SK-N-SH treated with all-trans-retinoic acid at 6 μM for 48 hours (cell line): ENCODE measurements at regions not wholly inside any gene's neighbourhood (a gene's known extent, or its start where the extent isn't known, plus 50 kb on each side); places are given as distances from the start of the nearest gene placed in this dataset.

Experiments
- ATAC-seq: fragments of 200-7000 bp; cut with Tn5 transposase; 3 replicates; pipeline ENCODE4 v1.9.1; 2020; ENCODE audit warnings: mild to moderate bottlenecking, moderate library complexity
- ARNTL ChIP-seq: fragments of 450-650 bp; formaldehyde crosslinking; IDR thresholded peaks from 2 replicates; pipeline ENCODE4 v1.5.0; 2020; ENCODE audit warnings: low read depth, mild to moderate bottlenecking, moderate library complexity, borderline replicate concordance
- BACH2 ChIP-seq: fragments of 250-450 bp; sonication (Bioruptor Pico); IDR thresholded peaks from 2 replicates; pipeline ENCODE4 v1.9.0; 2021; ENCODE audit warnings: mild to moderate bottlenecking, borderline replicate concordance
- CSDC2 ChIP-seq: fragments of 250-450 bp; sonication (Bioruptor Pico); IDR thresholded peaks from 2 replicates; pipeline ENCODE4 v1.5.0; 2020; ENCODE audit warnings: mild to moderate bottlenecking, moderate library complexity
- ESRRG ChIP-seq: fragments of 250-450 bp; sonication (Bioruptor Pico); IDR thresholded peaks from 2 replicates; pipeline ENCODE4 v1.6.1; 2021; ENCODE audit warnings: mild to moderate bottlenecking
- GLIS3 ChIP-seq: fragments of 250-450 bp; sonication (Bioruptor Pico); IDR thresholded peaks from 2 replicates; pipeline ENCODE4 v1.5.0; 2020; ENCODE audit warnings: mild to moderate bottlenecking, moderate library complexity
- ISL1 ChIP-seq: fragments of 250-450 bp; sonication (Bioruptor Pico); IDR thresholded peaks from 2 replicates; pipeline ENCODE4 v2.1.2; 2022; ENCODE audit warnings: mild to moderate bottlenecking, moderate library complexity
- OSR1 ChIP-seq: fragments of 250-450 bp; sonication (Bioruptor Pico); IDR thresholded peaks from 2 replicates; pipeline ENCODE4 v1.8.0; 2022; ENCODE audit warnings: moderate library complexity, mild to moderate bottlenecking, inconsistent platforms
- PPARA ChIP-seq: fragments of 250-450 bp; sonication (Bioruptor Pico); IDR thresholded peaks from 2 replicates; pipeline ENCODE4 v1.5.0; 2020; ENCODE audit warnings: mild to moderate bottlenecking, borderline replicate concordance
- RARB ChIP-seq: fragments of 250-450 bp; sonication (Bioruptor Pico); IDR thresholded peaks from 2 replicates; pipeline ENCODE4 v1.8.0; 2021; ENCODE audit warnings: mild to moderate bottlenecking, moderate library complexity
- SNAI2 ChIP-seq: fragments of 250-450 bp; sonication (Bioruptor Pico); IDR thresholded peaks from 2 replicates; pipeline ENCODE4 v1.5.0; 2020; ENCODE audit warnings: mild to moderate bottlenecking, moderate library complexity
- TCF4 ChIP-seq: fragments of 250-450 bp; sonication (Bioruptor Pico); IDR thresholded peaks from 2 replicates; pipeline ENCODE4 v1.8.0; 2021; ENCODE audit warnings: mild to moderate bottlenecking, moderate library complexity, borderline replicate concordance
- TOX ChIP-seq: fragments of 250-450 bp; sonication (Bioruptor Pico); IDR thresholded peaks from 2 replicates; pipeline ENCODE4 v1.8.0; 2021; ENCODE audit warnings: mild to moderate bottlenecking, moderate library complexity, borderline replicate concordance
- ZC3H10 ChIP-seq: fragments of 250-450 bp; sonication (Bioruptor Pico); IDR thresholded peaks from 2 replicates; pipeline ENCODE4 v1.5.1; 2021; ENCODE audit warnings: mild to moderate bottlenecking, moderate library complexity
- ZFP3 ChIP-seq: fragments of 250-450 bp; sonication (Bioruptor Pico); IDR thresholded peaks from 2 replicates; pipeline ENCODE4 v1.5.0; 2020; ENCODE audit warnings: mild to moderate bottlenecking, moderate library complexity
- ZFP30 ChIP-seq: fragments of 450-650 bp; formaldehyde crosslinking; IDR thresholded peaks from 2 replicates; pipeline ENCODE4 v1.5.0; 2022; ENCODE audit warnings: mild to moderate bottlenecking, moderate library complexity
- ZNF565 ChIP-seq: fragments of 450-650 bp; formaldehyde crosslinking; conservative IDR thresholded peaks from 2 replicates; pipeline ENCODE4 v1.5.0; 2020; ENCODE audit warnings: low read depth, mild to moderate bottlenecking, moderate library complexity
- ZNF70 ChIP-seq: fragments of 450-650 bp; formaldehyde crosslinking; IDR thresholded peaks from 2 replicates; pipeline ENCODE4 v1.5.0; 2020; ENCODE audit warnings: mild to moderate bottlenecking, moderate library complexity
- ZNF8 ChIP-seq: fragments of 450-650 bp; formaldehyde crosslinking; IDR thresholded peaks from 2 replicates; pipeline ENCODE4 v1.5.0; 2020; ENCODE audit warnings: mild to moderate bottlenecking, moderate library complexity
- TF ChIP-seq, protein P1 (sequence below): fragments of 250-450 bp; sonication (Bioruptor Pico); IDR thresholded peaks from 2 replicates; pipeline ENCODE4 v1.8.0; 2020; ENCODE audit warnings: mild to moderate bottlenecking, moderate library complexity, borderline replicate concordance
- TF ChIP-seq, protein P2 (sequence below): fragments of 250-450 bp; sonication (Bioruptor Pico); IDR thresholded peaks from 2 replicates; pipeline ENCODE4 v1.8.0; 2021; ENCODE audit warnings: low read depth, mild to moderate bottlenecking, moderate library complexity, borderline replicate concordance
- TF ChIP-seq, protein P3 (sequence below): fragments of 250-450 bp; sonication (Bioruptor Pico); IDR thresholded peaks from 2 replicates; pipeline ENCODE4 v1.5.1; 2021; ENCODE audit warnings: mild to moderate bottlenecking, moderate library complexity
- TF ChIP-seq, protein P4 (sequence below): fragments of 250-450 bp; sonication (Bioruptor Pico); IDR thresholded peaks from 2 replicates; pipeline ENCODE4 v1.5.0; 2020; ENCODE audit warnings: mild to moderate bottlenecking, moderate library complexity
- TF ChIP-seq, protein P5 (sequence below): fragments of 250-450 bp; sonication (Bioruptor Pico); IDR thresholded peaks from 2 replicates; pipeline ENCODE4 v1.5.1; 2020; ENCODE audit warnings: low read depth, mild to moderate bottlenecking, moderate library complexity

DNA sequence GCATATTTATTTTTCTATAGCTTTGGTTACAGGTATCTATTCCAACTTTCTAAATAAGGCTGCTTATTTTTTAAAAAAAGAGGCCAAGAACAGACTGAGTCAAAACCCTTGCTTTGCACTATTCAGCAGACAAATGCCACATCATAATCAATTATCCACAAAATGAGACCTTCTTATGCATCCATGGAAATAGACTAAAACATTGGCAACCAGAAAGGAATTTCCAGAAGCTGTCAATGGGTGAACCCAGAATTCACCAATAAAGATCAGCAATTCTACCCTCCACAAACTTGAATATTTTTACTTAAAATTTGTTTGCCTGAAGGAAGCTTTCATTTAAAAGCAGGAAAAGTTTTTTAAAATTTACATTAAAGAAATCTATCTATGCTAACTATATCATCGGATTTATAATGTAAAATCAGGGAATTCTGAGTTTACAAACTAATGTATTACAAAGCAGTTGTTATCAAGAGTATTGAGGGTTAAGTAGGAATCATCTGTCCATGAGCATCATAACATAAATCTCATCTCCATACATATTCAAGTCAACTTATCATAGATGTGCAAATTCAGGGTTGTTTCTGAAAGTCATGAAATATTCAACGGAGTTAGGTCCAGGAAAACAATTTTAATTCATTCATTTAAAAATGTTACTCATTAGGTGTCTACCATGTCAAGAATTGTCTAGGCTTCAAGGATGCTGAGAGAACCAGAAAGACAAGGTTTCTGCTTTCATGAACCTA lies 548.0 kb downstream of the SATB2 start:
- TF ChIP-seq ZFP30: no peak
- TF ChIP-seq RARB (CRISPR knock-in tag): no peak
- TF ChIP-seq, protein P1, sequence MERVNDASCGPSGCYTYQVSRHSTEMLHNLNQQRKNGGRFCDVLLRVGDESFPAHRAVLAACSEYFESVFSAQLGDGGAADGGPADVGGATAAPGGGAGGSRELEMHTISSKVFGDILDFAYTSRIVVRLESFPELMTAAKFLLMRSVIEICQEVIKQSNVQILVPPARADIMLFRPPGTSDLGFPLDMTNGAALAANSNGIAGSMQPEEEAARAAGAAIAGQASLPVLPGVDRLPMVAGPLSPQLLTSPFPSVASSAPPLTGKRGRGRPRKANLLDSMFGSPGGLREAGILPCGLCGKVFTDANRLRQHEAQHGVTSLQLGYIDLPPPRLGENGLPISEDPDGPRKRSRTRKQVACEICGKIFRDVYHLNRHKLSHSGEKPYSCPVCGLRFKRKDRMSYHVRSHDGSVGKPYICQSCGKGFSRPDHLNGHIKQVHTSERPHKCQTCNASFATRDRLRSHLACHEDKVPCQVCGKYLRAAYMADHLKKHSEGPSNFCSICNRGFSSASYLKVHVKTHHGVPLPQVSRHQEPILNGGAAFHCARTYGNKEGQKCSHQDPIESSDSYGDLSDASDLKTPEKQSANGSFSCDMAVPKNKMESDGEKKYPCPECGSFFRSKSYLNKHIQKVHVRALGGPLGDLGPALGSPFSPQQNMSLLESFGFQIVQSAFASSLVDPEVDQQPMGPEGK (CRISPR knock-in tag): no peak
- no peak for TF ChIP-seq ZNF8
- TF ChIP-seq GLIS3: no peak
- no peak for TF ChIP-seq TCF4 (CRISPR knock-in tag)
- TF ChIP-seq ZFP3: no peak
- TF ChIP-seq PPARA (CRISPR knock-in tag): no peak
- TF ChIP-seq ZNF565 (CRISPR knock-in tag): no peak
- no peak for TF ChIP-seq BACH2 (CRISPR knock-in tag)
- TF ChIP-seq, protein P2, sequence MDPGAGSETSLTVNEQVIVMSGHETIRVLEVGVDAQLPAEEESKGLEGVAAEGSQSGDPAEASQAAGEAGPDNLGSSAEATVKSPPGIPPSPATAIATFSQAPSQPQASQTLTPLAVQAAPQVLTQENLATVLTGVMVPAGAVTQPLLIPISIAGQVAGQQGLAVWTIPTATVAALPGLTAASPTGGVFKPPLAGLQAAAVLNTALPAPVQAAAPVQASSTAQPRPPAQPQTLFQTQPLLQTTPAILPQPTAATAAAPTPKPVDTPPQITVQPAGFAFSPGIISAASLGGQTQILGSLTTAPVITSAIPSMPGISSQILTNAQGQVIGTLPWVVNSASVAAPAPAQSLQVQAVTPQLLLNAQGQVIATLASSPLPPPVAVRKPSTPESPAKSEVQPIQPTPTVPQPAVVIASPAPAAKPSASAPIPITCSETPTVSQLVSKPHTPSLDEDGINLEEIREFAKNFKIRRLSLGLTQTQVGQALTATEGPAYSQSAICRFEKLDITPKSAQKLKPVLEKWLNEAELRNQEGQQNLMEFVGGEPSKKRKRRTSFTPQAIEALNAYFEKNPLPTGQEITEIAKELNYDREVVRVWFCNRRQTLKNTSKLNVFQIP: no peak
- TF ChIP-seq, protein P3, sequence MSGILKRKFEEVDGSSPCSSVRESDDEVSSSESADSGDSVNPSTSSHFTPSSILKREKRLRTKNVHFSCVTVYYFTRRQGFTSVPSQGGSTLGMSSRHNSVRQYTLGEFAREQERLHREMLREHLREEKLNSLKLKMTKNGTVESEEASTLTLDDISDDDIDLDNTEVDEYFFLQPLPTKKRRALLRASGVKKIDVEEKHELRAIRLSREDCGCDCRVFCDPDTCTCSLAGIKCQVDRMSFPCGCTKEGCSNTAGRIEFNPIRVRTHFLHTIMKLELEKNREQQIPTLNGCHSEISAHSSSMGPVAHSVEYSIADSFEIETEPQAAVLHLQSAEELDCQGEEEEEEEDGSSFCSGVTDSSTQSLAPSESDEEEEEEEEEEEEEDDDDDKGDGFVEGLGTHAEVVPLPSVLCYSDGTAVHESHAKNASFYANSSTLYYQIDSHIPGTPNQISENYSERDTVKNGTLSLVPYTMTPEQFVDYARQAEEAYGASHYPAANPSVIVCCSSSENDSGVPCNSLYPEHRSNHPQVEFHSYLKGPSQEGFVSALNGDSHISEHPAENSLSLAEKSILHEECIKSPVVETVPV (CRISPR knock-in tag): no peak
- TF ChIP-seq ESRRG: no peak
- TF ChIP-seq ZNF70: no peak
- TF ChIP-seq ARNTL (CRISPR knock-in tag): no peak
- no peak for TF ChIP-seq ISL1 (CRISPR knock-in tag)
- no peak for TF ChIP-seq OSR1
- no peak for TF ChIP-seq SNAI2 (CRISPR knock-in tag)
- no peak for TF ChIP-seq ZC3H10 (CRISPR knock-in tag)
- TF ChIP-seq CSDC2: no peak
- no peak for ATAC-seq

DNA sequence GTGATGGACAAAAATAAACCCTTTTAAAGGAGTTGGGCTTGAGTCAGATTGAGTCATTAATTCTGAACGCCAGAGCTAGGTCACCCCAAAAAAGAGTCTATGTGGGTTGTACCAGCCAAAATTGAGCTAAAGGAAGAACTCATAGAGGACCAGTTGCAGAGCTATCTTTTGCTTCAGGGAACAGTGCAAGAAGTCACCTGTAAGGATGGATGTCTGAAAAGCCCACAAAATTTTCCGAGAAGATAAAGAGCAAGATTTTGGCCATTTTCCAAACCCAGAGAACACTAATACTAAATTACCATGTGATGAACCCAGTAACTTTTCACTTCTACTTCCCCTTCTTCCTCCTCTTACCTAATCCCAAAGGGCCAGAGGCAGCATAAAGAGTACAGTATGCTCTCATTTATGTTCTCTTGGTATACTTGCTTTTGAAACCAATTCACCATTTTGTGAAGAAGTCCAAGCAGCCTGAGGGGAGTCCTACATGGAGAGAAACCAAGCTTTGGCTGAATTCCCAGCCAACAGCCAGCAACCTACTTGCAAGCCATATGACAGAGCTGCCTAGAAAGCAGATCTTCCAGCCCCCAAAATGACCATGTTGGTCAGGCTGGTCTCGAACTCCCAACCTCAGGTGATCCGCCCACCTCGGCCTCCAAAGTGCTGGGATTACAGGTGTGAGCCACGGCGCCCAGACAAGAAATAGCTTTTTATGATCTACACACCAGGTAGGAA lies 551.7 kb downstream of the SATB2 start:
- no peak for ATAC-seq
- TF ChIP-seq TCF4 (CRISPR knock-in tag) (no peak), RARB (CRISPR knock-in tag) (no peak), OSR1 (no peak), ZC3H10 (CRISPR knock-in tag) (no peak), ESRRG (no peak), ZFP3 (no peak), CSDC2 (no peak), PPARA (CRISPR knock-in tag) (no peak), ZNF8 (no peak)

DNA sequence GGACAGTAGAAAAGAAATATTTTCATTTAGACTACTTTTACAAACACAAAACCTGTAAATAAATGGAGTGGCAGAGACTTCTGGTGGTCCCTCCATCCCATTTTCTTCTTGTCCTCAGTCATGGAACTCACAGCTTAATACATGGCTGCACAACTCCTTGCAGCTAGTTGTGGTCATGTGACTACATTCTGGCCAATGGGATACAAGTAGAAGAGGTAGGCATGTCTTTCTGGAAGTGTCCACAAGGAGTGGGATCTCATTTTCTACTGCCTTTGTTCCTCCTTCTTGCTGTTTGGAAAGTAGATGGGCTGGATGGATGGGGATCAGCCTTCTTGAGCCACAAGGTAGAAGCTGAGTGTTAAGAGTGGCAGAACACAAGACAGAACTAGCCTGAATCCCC lies 555.8 kb downstream of the SATB2 start:
- no peak for ATAC-seq
- TF ChIP-seq ISL1 (CRISPR knock-in tag) (no peak), ZFP3 (no peak), CSDC2 (no peak), GLIS3 (no peak), TOX (CRISPR knock-in tag) (no peak), OSR1 (no peak), ZFP30 (no peak), ZNF8 (no peak), ZNF70 (no peak), ZC3H10 (CRISPR knock-in tag) (no peak)
- TF ChIP-seq, protein P1 (CRISPR knock-in tag): no peak
- TF ChIP-seq, protein P2: no peak
- TF ChIP-seq, protein P4, sequence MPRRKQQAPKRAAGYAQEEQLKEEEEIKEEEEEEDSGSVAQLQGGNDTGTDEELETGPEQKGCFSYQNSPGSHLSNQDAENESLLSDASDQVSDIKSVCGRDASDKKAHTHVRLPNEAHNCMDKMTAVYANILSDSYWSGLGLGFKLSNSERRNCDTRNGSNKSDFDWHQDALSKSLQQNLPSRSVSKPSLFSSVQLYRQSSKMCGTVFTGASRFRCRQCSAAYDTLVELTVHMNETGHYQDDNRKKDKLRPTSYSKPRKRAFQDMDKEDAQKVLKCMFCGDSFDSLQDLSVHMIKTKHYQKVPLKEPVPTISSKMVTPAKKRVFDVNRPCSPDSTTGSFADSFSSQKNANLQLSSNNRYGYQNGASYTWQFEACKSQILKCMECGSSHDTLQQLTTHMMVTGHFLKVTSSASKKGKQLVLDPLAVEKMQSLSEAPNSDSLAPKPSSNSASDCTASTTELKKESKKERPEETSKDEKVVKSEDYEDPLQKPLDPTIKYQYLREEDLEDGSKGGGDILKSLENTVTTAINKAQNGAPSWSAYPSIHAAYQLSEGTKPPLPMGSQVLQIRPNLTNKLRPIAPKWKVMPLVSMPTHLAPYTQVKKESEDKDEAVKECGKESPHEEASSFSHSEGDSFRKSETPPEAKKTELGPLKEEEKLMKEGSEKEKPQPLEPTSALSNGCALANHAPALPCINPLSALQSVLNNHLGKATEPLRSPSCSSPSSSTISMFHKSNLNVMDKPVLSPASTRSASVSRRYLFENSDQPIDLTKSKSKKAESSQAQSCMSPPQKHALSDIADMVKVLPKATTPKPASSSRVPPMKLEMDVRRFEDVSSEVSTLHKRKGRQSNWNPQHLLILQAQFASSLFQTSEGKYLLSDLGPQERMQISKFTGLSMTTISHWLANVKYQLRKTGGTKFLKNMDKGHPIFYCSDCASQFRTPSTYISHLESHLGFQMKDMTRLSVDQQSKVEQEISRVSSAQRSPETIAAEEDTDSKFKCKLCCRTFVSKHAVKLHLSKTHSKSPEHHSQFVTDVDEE (CRISPR knock-in tag): no peak
- TF ChIP-seq, protein P5, sequence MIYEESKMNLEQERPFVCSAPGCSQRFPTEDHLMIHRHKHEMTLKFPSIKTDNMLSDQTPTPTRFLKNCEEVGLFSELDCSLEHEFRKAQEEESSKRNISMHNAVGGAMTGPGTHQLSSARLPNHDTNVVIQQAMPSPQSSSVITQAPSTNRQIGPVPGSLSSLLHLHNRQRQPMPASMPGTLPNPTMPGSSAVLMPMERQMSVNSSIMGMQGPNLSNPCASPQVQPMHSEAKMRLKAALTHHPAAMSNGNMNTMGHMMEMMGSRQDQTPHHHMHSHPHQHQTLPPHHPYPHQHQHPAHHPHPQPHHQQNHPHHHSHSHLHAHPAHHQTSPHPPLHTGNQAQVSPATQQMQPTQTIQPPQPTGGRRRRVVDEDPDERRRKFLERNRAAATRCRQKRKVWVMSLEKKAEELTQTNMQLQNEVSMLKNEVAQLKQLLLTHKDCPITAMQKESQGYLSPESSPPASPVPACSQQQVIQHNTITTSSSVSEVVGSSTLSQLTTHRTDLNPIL (CRISPR knock-in tag): no peak
